GM12872 (cell line): ENCODE measurements at regions not wholly inside any gene's neighbourhood (a gene's known extent, or its start where the extent isn't known, plus 50 kb on each side); places are given as distances from the start of the nearest gene placed in this dataset.

Source experiments
- CTCF ChIP-seq: IDR thresholded peaks from 3 replicates; pipeline ENCODE4 v1.5.1; 2011; ENCODE audit warnings: low read depth, mild to moderate bottlenecking, low read length, moderate library complexity; ENCODE audit not compliant: insufficient read depth

- no peak for TF ChIP-seq CTCF
Measured at GRCh38 chr13:109425821-109426689, 360.3 kb downstream of the IRS2 start.

GRCh38 chr13:109422161-109422560, 364.2 kb downstream of the IRS2 start:
- TF ChIP-seq CTCF, result no peak

- TF ChIP-seq CTCF, result no peak
Measured at GRCh38 chr13:109419896-109420295, 366.5 kb downstream of the IRS2 start.

GRCh38 chr13:109418111-109418510, 368.3 kb downstream of the IRS2 start:
- no peak for TF ChIP-seq CTCF

- TF ChIP-seq CTCF, result no peak
Measured at GRCh38 chr13:109416001-109416400, 370.4 kb downstream of the IRS2 start.

- TF ChIP-seq CTCF, result no peak
Measured at GRCh38 chr13:109415057-109415456, 371.3 kb downstream of the IRS2 start.

- TF ChIP-seq CTCF, result no peak
Measured at GRCh38 chr13:109412283-109412901, 374.0 kb downstream of the IRS2 start.
